ENCODE measurements at regions not wholly inside any gene's neighbourhood (a gene's known extent, or its start where the extent isn't known, plus 50 kb on each side); places are given as distances from the start of the nearest gene placed in this dataset.

DNA sequence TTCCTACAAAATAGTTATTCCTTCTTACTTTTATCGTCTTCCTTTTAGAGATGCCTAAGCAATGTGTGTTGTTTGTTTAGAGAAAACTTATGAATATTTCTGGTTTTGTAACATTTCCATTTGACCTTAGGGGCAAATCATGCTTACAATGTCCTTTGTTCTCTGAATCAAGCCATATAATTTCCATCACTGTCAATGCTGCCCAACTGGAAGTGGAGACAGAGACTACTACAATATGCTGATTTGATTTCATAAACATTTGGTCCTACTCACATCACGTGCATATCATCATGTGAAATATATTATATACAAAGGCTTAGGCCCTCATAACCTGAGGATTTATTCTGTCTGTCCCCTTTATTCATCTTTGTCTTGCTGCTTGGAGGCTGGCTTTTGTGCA, 183.2 kb upstream of the CD180 start:
- Histone ChIP-seq H3K27ac (ENCODE audit: low read depth, low read length) (no peak overlapping the region), H3K9ac (ENCODE audit: low read length in 5 of 5) (no peak overlapping the region), H3K4me3 (ENCODE audit: low read depth in 1 of 5, low read length in 5 of 5) (no peak overlapping the region), H3K36me3 (ENCODE audit: control insufficient read depth in 5 of 5, insufficient read depth in 5 of 5, low read length in 5 of 5) (no peaks in the 10 kb centered on the region), H3K4me1 (ENCODE audit: control insufficient read depth in 5 of 5, insufficient read depth in 5 of 5, low read length in 5 of 5) (no peaks in the 10 kb centered on the region), H3K27me3 (ENCODE audit: control insufficient read depth in 5 of 5, insufficient read depth in 4 of 5, low read length in 5 of 5) (no peaks in the 10 kb centered on the region), H3K9me3 (ENCODE audit: control insufficient read depth in 5 of 5, low read length in 5 of 5) (no peaks in the 10 kb centered on the region)

DNA sequence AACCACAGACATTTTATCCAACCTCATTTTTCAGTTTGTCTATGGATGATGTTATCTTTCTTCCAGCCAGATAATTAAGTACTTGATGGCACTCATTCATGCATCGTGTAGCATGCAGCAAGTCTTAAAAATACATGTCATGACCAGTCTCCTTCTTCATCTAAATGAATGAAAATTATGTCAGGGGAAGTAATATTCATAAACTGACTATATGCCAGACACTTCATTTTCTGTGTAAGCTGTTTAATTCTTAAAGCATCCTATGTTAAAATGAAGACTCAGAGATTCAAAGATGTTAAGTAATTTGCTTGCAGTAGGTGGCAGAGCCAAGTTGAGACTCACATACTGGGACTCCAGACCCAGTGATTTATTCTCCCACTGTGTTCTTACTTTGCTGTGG, 181.7 kb upstream of the CD180 start:
- Histone ChIP-seq H3K9me3 (ENCODE audit: control insufficient read depth in 5 of 5, low read length in 5 of 5) (no peaks in the 10 kb centered on the region), H3K4me3 (ENCODE audit: low read depth in 1 of 5, low read length in 5 of 5) (no peak overlapping the region), H3K27ac (ENCODE audit: low read depth, low read length) (no peak overlapping the region), H3K27me3 (ENCODE audit: control insufficient read depth in 5 of 5, insufficient read depth in 4 of 5, low read length in 5 of 5) (no peaks in the 10 kb centered on the region), H3K9ac (ENCODE audit: low read length in 5 of 5) (no peak overlapping the region), H3K36me3 (ENCODE audit: control insufficient read depth in 5 of 5, insufficient read depth in 5 of 5, low read length in 5 of 5) (no peaks in the 10 kb centered on the region), H3K4me1 (ENCODE audit: control insufficient read depth in 5 of 5, insufficient read depth in 5 of 5, low read length in 5 of 5) (no peaks in the 10 kb centered on the region)

DNA sequence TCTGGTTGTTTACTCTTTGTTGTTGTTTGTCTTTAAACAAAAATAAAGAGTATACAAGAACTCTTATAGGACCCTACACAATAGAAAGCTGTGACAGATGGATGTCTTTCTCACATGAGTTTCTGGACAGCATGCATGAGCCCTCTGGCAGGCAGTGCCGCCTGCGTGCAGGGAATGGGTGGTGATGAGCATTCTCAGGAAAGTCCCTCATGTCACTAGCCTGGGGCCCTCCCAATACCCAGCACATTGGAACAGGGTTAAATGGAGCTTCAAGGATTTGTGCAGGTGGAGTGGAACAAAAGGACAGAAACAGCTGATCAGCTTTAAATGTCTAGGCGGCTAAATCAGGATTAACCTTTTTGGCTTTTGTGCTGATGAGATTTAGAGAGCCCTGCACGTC, 181.0 kb upstream of the CD180 start:
- Histone ChIP-seq H3K27me3 (ENCODE audit: control insufficient read depth in 5 of 5, insufficient read depth in 4 of 5, low read length in 5 of 5) (no peaks in the 10 kb centered on the region), H3K9me3 (ENCODE audit: control insufficient read depth in 5 of 5, low read length in 5 of 5) (no peaks in the 10 kb centered on the region), H3K4me3 (ENCODE audit: low read depth in 1 of 5, low read length in 5 of 5) (no peak overlapping the region), H3K36me3 (ENCODE audit: control insufficient read depth in 5 of 5, insufficient read depth in 5 of 5, low read length in 5 of 5) (no peaks in the 10 kb centered on the region), H3K4me1 (ENCODE audit: control insufficient read depth in 5 of 5, insufficient read depth in 5 of 5, low read length in 5 of 5) (no peaks in the 10 kb centered on the region), H3K27ac (ENCODE audit: low read depth, low read length) (no peak overlapping the region), H3K9ac (ENCODE audit: low read length in 5 of 5) (no peak overlapping the region)

DNA sequence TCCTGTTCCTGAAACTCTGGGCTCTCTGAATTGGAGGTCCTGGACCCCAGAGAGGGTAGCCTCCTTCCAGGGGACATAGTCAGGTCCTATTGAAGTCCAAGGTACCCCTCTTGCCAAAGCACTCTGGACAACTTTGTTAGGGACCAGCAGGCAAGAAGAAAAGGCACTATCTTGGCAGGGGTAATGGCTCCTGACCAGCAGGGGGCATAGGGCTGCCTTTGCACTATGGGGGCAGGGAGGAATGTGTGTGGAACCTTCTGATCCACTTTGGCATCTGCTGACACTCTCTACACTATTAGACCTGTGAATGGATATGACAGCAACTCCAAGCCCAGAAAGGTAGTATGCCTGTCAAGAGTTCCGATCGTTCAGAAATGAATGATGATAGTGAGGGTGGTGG, 179.0 kb upstream of the CD180 start:
- no peaks in the 10 kb centered on the region for H3K36me3 ChIP-seq (ENCODE audit: control insufficient read depth in 5 of 5, insufficient read depth in 5 of 5, low read length in 5 of 5)

DNA sequence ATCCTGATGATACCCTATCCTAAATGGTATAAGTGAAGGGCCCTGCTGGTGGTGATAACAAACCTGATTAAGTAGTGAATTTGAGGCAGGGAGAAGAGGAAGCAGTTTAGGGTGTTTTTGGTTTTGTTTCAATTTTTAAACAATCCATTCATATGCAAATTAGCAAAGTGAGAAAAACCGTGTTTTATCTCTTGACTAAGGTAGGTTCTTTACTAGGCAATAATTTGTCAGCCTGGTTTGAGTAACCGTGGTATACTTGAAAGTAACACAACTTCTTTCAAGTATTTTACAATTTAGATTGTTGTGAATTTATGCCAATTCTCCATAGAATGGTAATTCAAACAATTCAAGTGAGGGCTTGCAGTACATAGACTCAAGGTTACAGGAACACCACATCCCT, 177.8 kb upstream of the CD180 start:
- no peaks in the 10 kb centered on the region for H3K9me3 ChIP-seq (ENCODE audit: control insufficient read depth in 5 of 5, low read length in 5 of 5)
- H3K4me1 ChIP-seq (ENCODE audit: control insufficient read depth in 5 of 5, insufficient read depth in 5 of 5, low read length in 5 of 5) = no peaks in the 10 kb centered on the region
- no peak overlapping the region for H3K4me3 ChIP-seq (ENCODE audit: low read depth in 1 of 5, low read length in 5 of 5)
- H3K27ac ChIP-seq (ENCODE audit: low read depth, low read length) = no peak overlapping the region
- H3K36me3 ChIP-seq (ENCODE audit: control insufficient read depth in 5 of 5, insufficient read depth in 5 of 5, low read length in 5 of 5) = no peaks in the 10 kb centered on the region
- no peaks in the 10 kb centered on the region for H3K27me3 ChIP-seq (ENCODE audit: control insufficient read depth in 5 of 5, insufficient read depth in 4 of 5, low read length in 5 of 5)
- no peak overlapping the region for H3K9ac ChIP-seq (ENCODE audit: low read length in 5 of 5)

More for the DNA sequence above, 179.0 kb upstream of the CD180 start:
- no peak overlapping the region for H3K27ac ChIP-seq (ENCODE audit: low read depth, low read length)
- H3K27me3 ChIP-seq (ENCODE audit: control insufficient read depth in 5 of 5, insufficient read depth in 4 of 5, low read length in 5 of 5) = no peaks in the 10 kb centered on the region
- no peak overlapping the region for H3K9ac ChIP-seq (ENCODE audit: low read length in 5 of 5)
- no peak overlapping the region for H3K4me3 ChIP-seq (ENCODE audit: low read depth in 1 of 5, low read length in 5 of 5)
- H3K9me3 ChIP-seq (ENCODE audit: control insufficient read depth in 5 of 5, low read length in 5 of 5) = no peaks in the 10 kb centered on the region
- no peaks in the 10 kb centered on the region for H3K4me1 ChIP-seq (ENCODE audit: control insufficient read depth in 5 of 5, insufficient read depth in 5 of 5, low read length in 5 of 5)

DNA sequence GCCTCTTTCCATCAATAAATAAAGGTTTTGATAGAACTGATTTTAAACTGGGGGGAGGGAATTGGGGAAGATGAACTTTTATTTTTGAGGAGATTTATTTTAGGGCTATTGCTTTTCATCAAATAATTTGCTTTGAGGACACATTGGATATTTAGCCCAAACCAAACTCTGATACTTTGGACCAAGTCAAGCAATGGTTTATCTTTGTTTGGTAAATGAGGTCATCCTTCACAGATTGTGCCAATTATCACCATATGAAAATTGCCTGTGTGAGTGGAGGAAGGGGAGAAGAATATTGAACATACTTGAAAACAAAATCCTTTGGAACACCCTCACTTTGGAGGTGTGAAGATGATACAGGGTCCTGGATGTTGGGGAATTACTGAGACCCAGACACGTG, 176.9 kb upstream of the CD180 start:
- no peak overlapping the region for H3K9ac ChIP-seq (ENCODE audit: low read length in 5 of 5)
- H3K27ac ChIP-seq (ENCODE audit: low read depth, low read length) = no peak overlapping the region
- no peaks in the 10 kb centered on the region for H3K9me3 ChIP-seq (ENCODE audit: control insufficient read depth in 5 of 5, low read length in 5 of 5)
- H3K27me3 ChIP-seq (ENCODE audit: control insufficient read depth in 5 of 5, insufficient read depth in 4 of 5, low read length in 5 of 5) = no peaks in the 10 kb centered on the region
- H3K4me1 ChIP-seq (ENCODE audit: control insufficient read depth in 5 of 5, insufficient read depth in 5 of 5, low read length in 5 of 5) = no peaks in the 10 kb centered on the region
- H3K36me3 ChIP-seq (ENCODE audit: control insufficient read depth in 5 of 5, insufficient read depth in 5 of 5, low read length in 5 of 5) = no peaks in the 10 kb centered on the region
- no peak overlapping the region for H3K4me3 ChIP-seq (ENCODE audit: low read depth in 1 of 5, low read length in 5 of 5)

DNA sequence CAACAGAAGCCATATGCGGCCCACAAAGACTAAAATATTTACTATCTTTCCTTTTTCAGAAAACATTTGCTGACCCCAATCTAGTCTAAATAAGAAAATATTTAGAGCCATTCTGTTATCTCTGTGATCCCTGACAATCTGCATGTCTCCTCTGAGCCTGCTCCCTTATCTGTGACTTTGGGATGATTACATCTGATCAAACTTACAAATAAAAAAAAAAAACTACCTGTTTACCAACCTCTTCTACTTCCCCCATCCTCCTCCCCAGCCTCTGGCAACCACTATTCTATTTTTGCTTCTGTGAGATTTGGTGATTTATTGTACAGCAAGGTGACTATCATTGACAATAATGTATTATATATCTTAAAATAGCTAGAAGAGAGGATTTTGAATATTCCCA, 176.3 kb upstream of the CD180 start:
- H3K36me3 ChIP-seq (ENCODE audit: control insufficient read depth in 5 of 5, insufficient read depth in 5 of 5, low read length in 5 of 5) = no peaks in the 10 kb centered on the region
- H3K4me1 ChIP-seq (ENCODE audit: control insufficient read depth in 5 of 5, insufficient read depth in 5 of 5, low read length in 5 of 5) = no peaks in the 10 kb centered on the region
- no peaks in the 10 kb centered on the region for H3K9me3 ChIP-seq (ENCODE audit: control insufficient read depth in 5 of 5, low read length in 5 of 5)
- no peak overlapping the region for H3K9ac ChIP-seq (ENCODE audit: low read length in 5 of 5)
- no peak overlapping the region for H3K27ac ChIP-seq (ENCODE audit: low read depth, low read length)
- no peak overlapping the region for H3K4me3 ChIP-seq (ENCODE audit: low read depth in 1 of 5, low read length in 5 of 5)
- no peaks in the 10 kb centered on the region for H3K27me3 ChIP-seq (ENCODE audit: control insufficient read depth in 5 of 5, insufficient read depth in 4 of 5, low read length in 5 of 5)

DNA sequence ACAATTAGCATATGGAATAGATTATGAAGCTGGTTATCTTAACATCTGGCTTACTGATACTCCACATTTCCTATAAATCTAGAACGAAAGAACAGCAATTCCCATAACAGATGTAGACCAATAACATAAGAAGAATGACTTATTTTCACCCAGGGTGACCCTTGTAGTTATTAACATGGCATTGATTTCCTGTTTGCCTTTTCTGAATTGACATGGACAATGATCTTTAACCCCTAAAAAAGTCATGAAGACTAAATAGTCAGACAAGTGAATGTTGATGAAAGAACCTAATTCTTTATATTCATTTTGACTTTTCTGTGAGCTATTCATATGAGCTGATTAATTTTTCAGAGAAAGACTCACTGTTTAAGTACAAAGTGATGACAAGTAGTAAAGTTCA, 175.3 kb upstream of the CD180 start:
- Histone ChIP-seq H3K4me1 (ENCODE audit: control insufficient read depth in 5 of 5, insufficient read depth in 5 of 5, low read length in 5 of 5) (peaks cover 0 to 4% (median 0%) of the 10 kb centered on the region in 5 donors), H3K27ac (ENCODE audit: low read depth, low read length) (no peak overlapping the region), H3K9ac (ENCODE audit: low read length in 5 of 5) (no peak overlapping the region), H3K9me3 (ENCODE audit: control insufficient read depth in 5 of 5, low read length in 5 of 5) (no peaks in the 10 kb centered on the region), H3K27me3 (ENCODE audit: control insufficient read depth in 5 of 5, insufficient read depth in 4 of 5, low read length in 5 of 5) (no peaks in the 10 kb centered on the region), H3K4me3 (ENCODE audit: low read depth in 1 of 5, low read length in 5 of 5) (no peak overlapping the region), H3K36me3 (ENCODE audit: control insufficient read depth in 5 of 5, insufficient read depth in 5 of 5, low read length in 5 of 5) (no peaks in the 10 kb centered on the region)

DNA sequence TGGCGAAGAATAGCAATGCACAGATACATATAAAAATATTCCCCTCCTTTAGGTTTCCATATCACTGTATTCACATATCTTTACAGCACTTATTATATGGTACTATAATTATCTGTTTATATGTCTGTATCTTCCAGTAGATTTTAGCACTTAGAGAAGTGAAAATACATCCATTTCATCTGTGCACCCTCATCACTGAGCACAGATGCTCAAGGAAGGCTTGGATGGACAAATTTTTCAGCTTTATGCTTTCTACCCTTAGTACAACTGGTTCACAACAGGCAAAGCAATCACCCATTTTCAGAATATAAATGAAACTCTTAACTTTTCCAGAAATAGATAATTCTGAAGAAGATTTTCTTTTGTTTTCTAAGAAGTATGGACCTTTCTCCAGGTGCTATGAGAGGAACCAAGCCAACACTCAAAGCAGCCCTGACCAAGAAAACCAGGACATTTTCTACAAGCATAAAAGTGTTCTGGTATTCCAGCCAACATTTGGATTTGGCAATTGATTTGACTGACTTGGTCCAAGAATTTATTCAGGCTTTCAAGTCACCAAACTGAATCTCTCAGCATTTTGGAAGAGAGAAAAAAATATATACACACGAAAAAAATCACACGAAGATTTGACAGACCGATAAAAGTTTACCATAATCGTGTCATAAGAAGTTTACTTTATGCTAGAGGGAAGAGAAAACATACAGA, 170.2 kb upstream of the CD180 start:
- no peak overlapping the region for H3K9ac ChIP-seq (ENCODE audit: low read length in 5 of 5)
- H3K4me3 ChIP-seq (ENCODE audit: low read depth in 1 of 5, low read length in 5 of 5) = no peak overlapping the region
- no peaks in the 10 kb centered on the region for H3K27me3 ChIP-seq (ENCODE audit: control insufficient read depth in 5 of 5, insufficient read depth in 4 of 5, low read length in 5 of 5)
- H3K36me3 ChIP-seq (ENCODE audit: control insufficient read depth in 5 of 5, insufficient read depth in 5 of 5, low read length in 5 of 5) = no peaks in the 10 kb centered on the region
- H3K4me1 ChIP-seq (ENCODE audit: control insufficient read depth in 5 of 5, insufficient read depth in 5 of 5, low read length in 5 of 5) = peaks cover 0 to 5% (median 0%) of the 10 kb centered on the region in 5 donors
- no peak overlapping the region for H3K27ac ChIP-seq (ENCODE audit: low read depth, low read length)
- H3K9me3 ChIP-seq (ENCODE audit: control insufficient read depth in 5 of 5, low read length in 5 of 5) = no peaks in the 10 kb centered on the region

DNA sequence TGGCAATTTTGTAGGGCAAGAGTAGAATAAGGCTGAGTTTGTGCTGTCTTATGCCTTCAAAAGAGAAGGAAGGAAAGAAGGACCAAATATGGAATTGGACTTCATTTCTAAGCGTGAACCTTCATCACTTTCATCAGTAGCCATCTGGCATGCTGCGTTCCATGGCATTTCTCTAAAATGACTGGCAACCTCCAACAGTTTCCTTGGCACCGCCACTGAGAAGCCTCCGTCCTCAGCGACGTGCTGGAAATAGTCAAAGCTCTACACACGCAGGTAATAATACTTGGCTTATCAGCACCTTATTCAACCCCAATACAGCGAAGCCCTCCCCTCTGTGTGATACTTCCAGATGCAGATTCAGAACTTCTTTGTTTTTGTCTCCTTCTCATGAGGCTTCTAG, 169.7 kb upstream of the CD180 start:
- Histone ChIP-seq H3K9ac (ENCODE audit: low read length in 5 of 5) (no peak overlapping the region), H3K9me3 (ENCODE audit: control insufficient read depth in 5 of 5, low read length in 5 of 5) (no peaks in the 10 kb centered on the region), H3K27me3 (ENCODE audit: control insufficient read depth in 5 of 5, insufficient read depth in 4 of 5, low read length in 5 of 5) (no peaks in the 10 kb centered on the region), H3K4me1 (ENCODE audit: control insufficient read depth in 5 of 5, insufficient read depth in 5 of 5, low read length in 5 of 5) (peaks cover 0 to 5% (median 0%) of the 10 kb centered on the region in 5 donors), H3K36me3 (ENCODE audit: control insufficient read depth in 5 of 5, insufficient read depth in 5 of 5, low read length in 5 of 5) (no peaks in the 10 kb centered on the region), H3K4me3 (ENCODE audit: low read depth in 1 of 5, low read length in 5 of 5) (no peak overlapping the region), H3K27ac (ENCODE audit: low read depth, low read length) (no peak overlapping the region)

All from subcutaneous abdominal adipose tissue (tissue), 5 donors.